ENCODE measurements at regions not wholly inside any gene's neighbourhood (a gene's known extent, or its start where the extent isn't known, plus 50 kb on each side); places are given as distances from the start of the nearest gene placed in this dataset.
A peak's percentile ranks its signal among the peaks of the same experiment; 100 is the strongest.

- TF ChIP-seq CREM (CRISPR knock-in tag; IDR thresholded peaks at IDR 0.05), result no peak
- TF ChIP-seq ZNF416 (CRISPR knock-in tag; IDR thresholded peaks at IDR 0.05), result no peak
- TF ChIP-seq, protein P1, sequence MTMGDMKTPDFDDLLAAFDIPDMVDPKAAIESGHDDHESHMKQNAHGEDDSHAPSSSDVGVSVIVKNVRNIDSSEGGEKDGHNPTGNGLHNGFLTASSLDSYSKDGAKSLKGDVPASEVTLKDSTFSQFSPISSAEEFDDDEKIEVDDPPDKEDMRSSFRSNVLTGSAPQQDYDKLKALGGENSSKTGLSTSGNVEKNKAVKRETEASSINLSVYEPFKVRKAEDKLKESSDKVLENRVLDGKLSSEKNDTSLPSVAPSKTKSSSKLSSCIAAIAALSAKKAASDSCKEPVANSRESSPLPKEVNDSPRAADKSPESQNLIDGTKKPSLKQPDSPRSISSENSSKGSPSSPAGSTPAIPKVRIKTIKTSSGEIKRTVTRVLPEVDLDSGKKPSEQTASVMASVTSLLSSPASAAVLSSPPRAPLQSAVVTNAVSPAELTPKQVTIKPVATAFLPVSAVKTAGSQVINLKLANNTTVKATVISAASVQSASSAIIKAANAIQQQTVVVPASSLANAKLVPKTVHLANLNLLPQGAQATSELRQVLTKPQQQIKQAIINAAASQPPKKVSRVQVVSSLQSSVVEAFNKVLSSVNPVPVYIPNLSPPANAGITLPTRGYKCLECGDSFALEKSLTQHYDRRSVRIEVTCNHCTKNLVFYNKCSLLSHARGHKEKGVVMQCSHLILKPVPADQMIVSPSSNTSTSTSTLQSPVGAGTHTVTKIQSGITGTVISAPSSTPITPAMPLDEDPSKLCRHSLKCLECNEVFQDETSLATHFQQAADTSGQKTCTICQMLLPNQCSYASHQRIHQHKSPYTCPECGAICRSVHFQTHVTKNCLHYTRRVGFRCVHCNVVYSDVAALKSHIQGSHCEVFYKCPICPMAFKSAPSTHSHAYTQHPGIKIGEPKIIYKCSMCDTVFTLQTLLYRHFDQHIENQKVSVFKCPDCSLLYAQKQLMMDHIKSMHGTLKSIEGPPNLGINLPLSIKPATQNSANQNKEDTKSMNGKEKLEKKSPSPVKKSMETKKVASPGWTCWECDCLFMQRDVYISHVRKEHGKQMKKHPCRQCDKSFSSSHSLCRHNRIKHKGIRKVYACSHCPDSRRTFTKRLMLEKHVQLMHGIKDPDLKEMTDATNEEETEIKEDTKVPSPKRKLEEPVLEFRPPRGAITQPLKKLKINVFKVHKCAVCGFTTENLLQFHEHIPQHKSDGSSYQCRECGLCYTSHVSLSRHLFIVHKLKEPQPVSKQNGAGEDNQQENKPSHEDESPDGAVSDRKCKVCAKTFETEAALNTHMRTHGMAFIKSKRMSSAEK (CRISPR knock-in tag; IDR thresholded peaks at IDR 0.05; ENCODE audit: borderline replicate concordance), result no peak
- no peak for TF ChIP-seq IRF2 (CRISPR knock-in tag; IDR thresholded peaks at IDR 0.05; ENCODE audit: borderline replicate concordance, low read depth)
- TF ChIP-seq SP1 (CRISPR knock-in tag; conservative IDR thresholded peaks at IDR 0.05), result no peak
- TF ChIP-seq SMAD4 (CRISPR knock-in tag; IDR thresholded peaks at IDR 0.05), result no peak
- TF ChIP-seq GTF2I (CRISPR knock-in tag; conservative IDR thresholded peaks at IDR 0.05), result no peak
- TF ChIP-seq FOXK1 (CRISPR knock-in tag; IDR thresholded peaks at IDR 0.05), result no peak
- no peak for TF ChIP-seq ESRRA (CRISPR knock-in tag; IDR thresholded peaks at IDR 0.05; ENCODE audit: borderline replicate concordance)
- TF ChIP-seq TEAD1 (CRISPR knock-in tag; IDR thresholded peaks at IDR 0.05), result no peak
Measured at GRCh38 chr9:116020801-116021200, 132.8 kb upstream of the PAPPA start (continued).

DNA sequence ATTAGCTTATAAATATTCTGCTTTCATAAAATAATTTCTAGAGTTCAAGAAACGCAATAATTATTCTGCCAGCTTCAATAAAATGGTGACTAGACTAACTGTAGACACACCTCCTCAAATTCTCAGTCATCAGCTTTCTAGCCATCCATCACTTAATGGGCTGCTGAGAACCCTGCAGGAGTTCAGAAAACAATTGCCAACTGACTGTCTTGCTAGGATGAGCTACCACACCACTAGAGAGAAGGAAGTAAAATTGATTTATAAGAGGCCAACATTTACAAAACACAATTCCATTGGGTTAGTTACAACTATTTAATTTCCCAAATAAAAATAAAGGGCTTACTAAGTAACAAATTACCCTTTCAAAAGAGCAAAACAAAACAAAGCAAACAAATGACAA is 126.5 kb upstream of the PAPPA start:
- TF ChIP-seq TP53 (CRISPR knock-in tag; IDR thresholded peaks at IDR 0.05), result no peak
- no peak for TF ChIP-seq PREB (CRISPR knock-in tag; IDR thresholded peaks at IDR 0.05; ENCODE audit: borderline replicate concordance)
- TF ChIP-seq, protein P2, sequence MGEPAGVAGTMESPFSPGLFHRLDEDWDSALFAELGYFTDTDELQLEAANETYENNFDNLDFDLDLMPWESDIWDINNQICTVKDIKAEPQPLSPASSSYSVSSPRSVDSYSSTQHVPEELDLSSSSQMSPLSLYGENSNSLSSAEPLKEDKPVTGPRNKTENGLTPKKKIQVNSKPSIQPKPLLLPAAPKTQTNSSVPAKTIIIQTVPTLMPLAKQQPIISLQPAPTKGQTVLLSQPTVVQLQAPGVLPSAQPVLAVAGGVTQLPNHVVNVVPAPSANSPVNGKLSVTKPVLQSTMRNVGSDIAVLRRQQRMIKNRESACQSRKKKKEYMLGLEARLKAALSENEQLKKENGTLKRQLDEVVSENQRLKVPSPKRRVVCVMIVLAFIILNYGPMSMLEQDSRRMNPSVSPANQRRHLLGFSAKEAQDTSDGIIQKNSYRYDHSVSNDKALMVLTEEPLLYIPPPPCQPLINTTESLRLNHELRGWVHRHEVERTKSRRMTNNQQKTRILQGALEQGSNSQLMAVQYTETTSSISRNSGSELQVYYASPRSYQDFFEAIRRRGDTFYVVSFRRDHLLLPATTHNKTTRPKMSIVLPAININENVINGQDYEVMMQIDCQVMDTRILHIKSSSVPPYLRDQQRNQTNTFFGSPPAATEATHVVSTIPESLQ (CRISPR knock-in tag; IDR thresholded peaks at IDR 0.05), result no peak
- TF ChIP-seq, protein P1 (CRISPR knock-in tag; IDR thresholded peaks at IDR 0.05; ENCODE audit: borderline replicate concordance), result no peak
- TF ChIP-seq ZNF219 (CRISPR knock-in tag; IDR thresholded peaks at IDR 0.05; ENCODE audit: borderline replicate concordance), result no peak
- TF ChIP-seq NR3C1 (CRISPR knock-in tag; conservative IDR thresholded peaks at IDR 0.05; ENCODE audit: low read depth), result no peak
- TF ChIP-seq ESRRA (CRISPR knock-in tag; IDR thresholded peaks at IDR 0.05; ENCODE audit: borderline replicate concordance), result no peak
- no peak for TF ChIP-seq SMAD4 (CRISPR knock-in tag; IDR thresholded peaks at IDR 0.05)
- Mint-ChIP-seq H3K9me3 (peaks cover 15% of the 10 kb centered on the region), H3K27me3 (ENCODE audit: low read depth) (no peaks in the 10 kb centered on the region; the same call in 1 of the 2 replicates), H3K4me1 (peaks cover 5% of the 10 kb centered on the region), H3K4me3 (no peak overlapping the region), H3K27ac (no peak overlapping the region; the same call in 1 of the 2 replicates), H3K36me3 (peaks cover 6% of the 10 kb centered on the region; the same call in 1 of the 2 replicates)
- ChIA-PET CTCF (no interaction called here), POLR2A (no interaction called here)
- DNase-seq (ENCODE audit: low spot score), result no peak
- peak; percentile 82 for ATAC-seq
